ENCODE measurements at regions not wholly inside any gene's neighbourhood (a gene's known extent, or its start where the extent isn't known, plus 50 kb on each side); places are given as distances from the start of the nearest gene placed in this dataset.

GRCh38 chr11:109733245-109733644, 311.3 kb downstream of the C11orf87 start:
- TF ChIP-seq CTCF (IDR thresholded peaks at IDR 0.05) (no peak), POLR2A (IDR thresholded peaks at IDR 0.05) (no peak), POLR2AphosphoS5 (IDR thresholded peaks at IDR 0.05) (peak in 2 of 4 donors; percentile 36 to 44), EP300 (IDR thresholded peaks at IDR 0.05) (no peak)
